ENCODE measurements at regions not wholly inside any gene's neighbourhood (a gene's known extent, or its start where the extent isn't known, plus 50 kb on each side); places are given as distances from the start of the nearest gene placed in this dataset.

GRCh38 chr1:9447215-9447960 lies 91.9 kb upstream of the SLC25A33 start:
- H3K27me3 ChIP-seq (ENCODE audit: insufficient read depth, low read length): no peaks in the 10 kb centered on the region
- WGBS (ENCODE audit: extremely low coverage, insufficient read length, low lambda C conversion rate): no CpG with 5 or more reads among the region's 18 CpGs
- no peak overlapping the region for H2BK5ac ChIP-seq (ENCODE audit: insufficient read length, low read length)
- H4K91ac ChIP-seq (ENCODE audit: insufficient read length, low read depth, low read length): no peak overlapping the region
- no peak overlapping the region for H3K14ac ChIP-seq (ENCODE audit: insufficient read depth, low read length)
- no peak overlapping the region for H4K8ac ChIP-seq (replicated peaks; ENCODE audit: insufficient read length, low read depth, low read length)
- H3K4me2 ChIP-seq (ENCODE audit: insufficient read depth, insufficient read length, low read length): no peak overlapping the region
- Mint-ChIP-seq H3K36me3 (ENCODE audit: insufficient read depth in 1 of 3, low read depth in 3 of 3) (no peaks in the 10 kb centered on the region), H3K27ac (no peak overlapping the region), H3K9me3 (no peaks in the 10 kb centered on the region), H3K4me3 (peak overlapping the region in 1 of 2 experiments; percentile 54; a peak in 1 of 5 replicates), H3K4me1 (peaks cover 12 to 14% of the 10 kb centered on the region in 2 experiments), H3K27me3 (ENCODE audit: low read depth) (peaks cover 4% of the 10 kb centered on the region)
- H3K9ac ChIP-seq (ENCODE audit: extremely low read depth, insufficient read length, low read length): no peak overlapping the region
- H3K18ac ChIP-seq (ENCODE audit: insufficient read length, low read depth, low read length): no peak overlapping the region
- H3K79me2 ChIP-seq (ENCODE audit: insufficient read depth, low read length): no peaks in the 10 kb centered on the region
- TF ChIP-seq CTCF (conservative IDR thresholded peaks at IDR 0.05): no peak
- no peak overlapping the region for H2BK120ac ChIP-seq (ENCODE audit: low read depth, low read length, poor library complexity, severe bottlenecking)
- no peaks in the 10 kb centered on the region for H3K23me2 ChIP-seq (ENCODE audit: insufficient read length, low read depth, low read length, poor library complexity, severe bottlenecking)
- H3T11ph ChIP-seq (ENCODE audit: low read length): no peak overlapping the region
- no peak overlapping the region for H2BK15ac ChIP-seq (ENCODE audit: low read depth, low read length)
- no peak overlapping the region for H3K4ac ChIP-seq (ENCODE audit: low read depth, low read length)
- no peaks in the 10 kb centered on the region for H3K9me3 ChIP-seq (ENCODE audit: control insufficient read depth, low read depth, low read length)
- H2BK12ac ChIP-seq (ENCODE audit: insufficient read length, low read depth, low read length): no peak overlapping the region
- no peak for DNase-seq
- no peak overlapping the region for H3K23ac ChIP-seq (ENCODE audit: insufficient read length, low read depth, low read length)
- H3K79me1 ChIP-seq (ENCODE audit: insufficient read depth, low read depth, low read length, poor library complexity, severe bottlenecking): no peaks in the 10 kb centered on the region
- H2AFZ ChIP-seq (ENCODE audit: low read length): no peak overlapping the region
- H4K20me1 ChIP-seq (ENCODE audit: control insufficient read depth, insufficient read depth, insufficient read length): no peaks in the 10 kb centered on the region
- H2AK5ac ChIP-seq (ENCODE audit: insufficient read length, low read length): no peak overlapping the region
- H2BK20ac ChIP-seq (ENCODE audit: low read depth, low read length, poor library complexity, severe bottlenecking): no peak overlapping the region
- no peaks in the 10 kb centered on the region for H3K4me1 ChIP-seq (ENCODE audit: insufficient read depth, low read length)
- no peak overlapping the region for H4K5ac ChIP-seq (ENCODE audit: insufficient read length, low read depth, low read length)
- no peak overlapping the region for H3K27ac ChIP-seq (ENCODE audit: insufficient read length, low read depth, low read length)
- H3K56ac ChIP-seq (ENCODE audit: insufficient read length, low read depth, low read length): no peak overlapping the region

Data from H9 (cell line).